A549 (cell line): ENCODE measurements at regions not wholly inside any gene's neighbourhood (a gene's known extent, or its start where the extent isn't known, plus 50 kb on each side); places are given as distances from the start of the nearest gene placed in this dataset.

Source experiments
- ATAC-seq, 2 experiments: fragments of 200-7000 bp in 1 of 2; fragments of >200 bp in 1 of 2; cut with Nextera tagmentation in 1 of 2; cut with Tn5 transposase in 1 of 2; 3 replicates each; pipeline versions ENCODE4 v1.8.0 to v1.9.1; 2018 to 2020; ENCODE audit warnings: mild to moderate bottlenecking in 1 of 2, moderate library complexity in 1 of 2
- CTCF ChIA-PET: fragments of 300-600 bp; sonication (Branson Sonifier 250); formaldehyde crosslinking; extraction: SDS; loops from one replicate; lab custom pipeline; 2021; ENCODE audit warnings: antibody characterized with exemption, inconsistent platforms; lab: Yijun Ruan, JAX
- POLR2A ChIA-PET: fragments of 350-600 bp; formaldehyde crosslinking; extraction: SDS; loops from one replicate; lab custom pipeline; 2021; ENCODE audit warnings: antibody characterized with exemption, inconsistent platforms; lab: Yijun Ruan, JAX
- DNase-seq, 2 experiments: peaks; one replicate each; pipeline versions ENCODE4 v3.0.0 to v3.0.0-alpha.2; 2011 to 2016; ENCODE audit warnings: low read depth in 1 of 2, low spot score in 1 of 2
- FAIRE-seq: peaks from 2 replicates; lab custom pipeline; 2011; peaks lifted over from hg19 to GRCh38; lab: Jason Lieb, UNC
- H3K27ac ChIP-seq, 2 experiments: fragments of >200 bp; sonication (Bioruptor Twin); formaldehyde crosslinking; 3 replicates each; pipeline ENCODE4 v1.5.1; 2016 to 2017
- H3K4me1 ChIP-seq: fragments of >200 bp; sonication (Bioruptor Twin); formaldehyde crosslinking; 3 replicates; pipeline ENCODE4 v1.6.1; 2016
- H3K4me2 ChIP-seq: fragments of >200 bp; sonication (Bioruptor Twin); formaldehyde crosslinking; 3 replicates; pipeline ENCODE4 v1.6.1; 2016
- H3K4me3 ChIP-seq: fragments of >200 bp; sonication (Bioruptor Twin); formaldehyde crosslinking; 3 replicates; pipeline ENCODE4 v1.5.1; 2016
- H3K9me3 ChIP-seq: fragments of >200 bp; sonication (Bioruptor Twin); formaldehyde crosslinking; 3 replicates; pipeline ENCODE4 v1.6.1; 2016
- CBX2 ChIP-seq: fragments of 200-600 bp; sonication (generic); IDR thresholded peaks from 2 replicates; pipeline ENCODE4 v1.6.1; 2016; ENCODE audit warnings: low read depth, mild to moderate bottlenecking, borderline replicate concordance
- CBX8 ChIP-seq: fragments of 200-600 bp; sonication (generic); IDR thresholded peaks from 2 replicates; pipeline ENCODE4 v1.6.1; 2016
- CHD2 ChIP-seq: fragments of 150-350 bp; IDR thresholded peaks from 2 replicates; pipeline ENCODE4 v1.6.1; 2014; ENCODE audit warnings: low read length; ENCODE audit not compliant: partially characterized antibody
- ELK1 ChIP-seq: fragments of 150-350 bp; IDR thresholded peaks from 2 replicates; pipeline ENCODE4 v1.6.1; 2014; ENCODE audit warnings: low read depth, mild to moderate bottlenecking, low read length
- EP300 ChIP-seq, 2 experiments: fragments of >200 bp; sonication (Bioruptor Twin); formaldehyde crosslinking; IDR thresholded peaks; 2 replicates in 1 of 2; 3 replicates in 1 of 2; pipeline ENCODE4 v1.6.1; 2016 to 2017
- FOSB ChIP-seq: fragments of 250-450 bp; sonication (Bioruptor Pico); IDR thresholded peaks from 2 replicates; pipeline ENCODE4 v1.5.0; 2020; ENCODE audit warnings: mild to moderate bottlenecking, moderate library complexity
- HDAC2 ChIP-seq: fragments of 200-600 bp; sonication (generic); IDR thresholded peaks from 2 replicates; pipeline ENCODE4 v1.6.1; 2016
- HMGXB4 ChIP-seq: fragments of 250-450 bp; sonication (Bioruptor Pico); IDR thresholded peaks from 2 replicates; pipeline ENCODE4 v1.5.0; 2021; ENCODE audit warnings: mild to moderate bottlenecking, moderate library complexity, borderline replicate concordance
- JUNB ChIP-seq: fragments of >200 bp; sonication (Bioruptor Twin); formaldehyde crosslinking; IDR thresholded peaks from 2 replicates; pipeline ENCODE4 v1.6.1; 2016
- MAFK ChIP-seq: fragments of 450-650 bp; IDR thresholded peaks from 2 replicates; pipeline ENCODE4 v1.6.1; 2014; ENCODE audit not compliant: partially characterized antibody
- MYC ChIP-seq: IDR thresholded peaks from 2 replicates; pipeline ENCODE4 v1.6.1; 2012; ENCODE audit warnings: mild to moderate bottlenecking, inconsistent platforms, low read length, improper control_type of control experiment, borderline replicate concordance
- POLR2A ChIP-seq: IDR thresholded peaks from 2 replicates; pipeline ENCODE4 v1.6.1; 2012; ENCODE audit warnings: mild to moderate bottlenecking, low read length
- RAD21 ChIP-seq, 2 experiments: fragments of >200 bp in 1 of 2; sonication (Bioruptor Twin) in 1 of 2; formaldehyde crosslinking in 1 of 2; IDR thresholded peaks in 1 of 2; conservative IDR thresholded peaks in 1 of 2; 2 replicates in 1 of 2; 3 replicates in 1 of 2; pipeline ENCODE4 v1.6.1; 2012 to 2018; ENCODE audit warnings: inconsistent platforms in 1 of 2
- RNF2 ChIP-seq: fragments of 200-600 bp; sonication (generic); IDR thresholded peaks from 2 replicates; pipeline ENCODE4 v1.6.1; 2016; ENCODE audit warnings: low read depth, mild to moderate bottlenecking, antibody characterized with exemption, moderate library complexity, borderline replicate concordance
- TFCP2L1 ChIP-seq: fragments of 250-450 bp; sonication (Bioruptor Pico); IDR thresholded peaks from 2 replicates; pipeline ENCODE4 v1.5.0; 2021; ENCODE audit warnings: mild to moderate bottlenecking
- USF2 ChIP-seq: fragments of 450-650 bp; IDR thresholded peaks from 2 replicates; pipeline ENCODE4 v1.6.1; 2014; ENCODE audit warnings: antibody characterized with exemption
- ZNF302 ChIP-seq: fragments of 250-450 bp; sonication (Bioruptor Pico); IDR thresholded peaks from 2 replicates; pipeline ENCODE4 v1.9.0; 2021; ENCODE audit warnings: inconsistent platforms, mild to moderate bottlenecking, moderate library complexity
- WGBS: methylation state at CpG from one replicate; pipeline ENCODE4 v1.1.6; 2017; ENCODE audit errors: missing lambda C conversion rate; 5-methylcytosine and 5-hydroxymethylcytosine counted together
- TF ChIP-seq, protein P1 (sequence below): fragments of 200-600 bp; sonication (generic); IDR thresholded peaks from 2 replicates; pipeline ENCODE4 v1.6.1; 2016; ENCODE audit warnings: antibody characterized with exemption, mild to moderate bottlenecking, moderate library complexity

- TF ChIP-seq HMGXB4 (CRISPR knock-in tag) = no peak
Observed at GRCh38 chr21:17725339-17725738, 93.8 kb downstream of the C21orf91 start (continued).

- POLR2A ChIA-PET = no interaction called here
- H3K4me3 ChIP-seq = no peak overlapping the region
- FAIRE-seq (no peak), DNase-seq (no peak), ATAC-seq (no peak)
- WGBS = 12% methylated on average over 2 of the region's 2 CpGs
- H3K27ac ChIP-seq = no peak overlapping the region
- H3K4me1 ChIP-seq = no peaks in the 10 kb centered on the region
- H3K4me2 ChIP-seq = no peak overlapping the region
- no peaks in the 10 kb centered on the region for H3K9me3 ChIP-seq
- CTCF ChIA-PET = no interaction called here
- TF ChIP-seq ZNF302 (CRISPR knock-in tag) = no peak
- TF ChIP-seq FOSB (CRISPR knock-in tag) = no peak
- TF ChIP-seq USF2 = no peak
- TF ChIP-seq RAD21 (conservative IDR thresholded peaks at IDR 0.05 in 1 of 2, IDR thresholded peaks at IDR 0.05 in 1 of 2) = no peak
- no peak for TF ChIP-seq CBX8
- no peak for TF ChIP-seq HDAC2
- no peak for TF ChIP-seq RNF2
- TF ChIP-seq, protein P1, sequence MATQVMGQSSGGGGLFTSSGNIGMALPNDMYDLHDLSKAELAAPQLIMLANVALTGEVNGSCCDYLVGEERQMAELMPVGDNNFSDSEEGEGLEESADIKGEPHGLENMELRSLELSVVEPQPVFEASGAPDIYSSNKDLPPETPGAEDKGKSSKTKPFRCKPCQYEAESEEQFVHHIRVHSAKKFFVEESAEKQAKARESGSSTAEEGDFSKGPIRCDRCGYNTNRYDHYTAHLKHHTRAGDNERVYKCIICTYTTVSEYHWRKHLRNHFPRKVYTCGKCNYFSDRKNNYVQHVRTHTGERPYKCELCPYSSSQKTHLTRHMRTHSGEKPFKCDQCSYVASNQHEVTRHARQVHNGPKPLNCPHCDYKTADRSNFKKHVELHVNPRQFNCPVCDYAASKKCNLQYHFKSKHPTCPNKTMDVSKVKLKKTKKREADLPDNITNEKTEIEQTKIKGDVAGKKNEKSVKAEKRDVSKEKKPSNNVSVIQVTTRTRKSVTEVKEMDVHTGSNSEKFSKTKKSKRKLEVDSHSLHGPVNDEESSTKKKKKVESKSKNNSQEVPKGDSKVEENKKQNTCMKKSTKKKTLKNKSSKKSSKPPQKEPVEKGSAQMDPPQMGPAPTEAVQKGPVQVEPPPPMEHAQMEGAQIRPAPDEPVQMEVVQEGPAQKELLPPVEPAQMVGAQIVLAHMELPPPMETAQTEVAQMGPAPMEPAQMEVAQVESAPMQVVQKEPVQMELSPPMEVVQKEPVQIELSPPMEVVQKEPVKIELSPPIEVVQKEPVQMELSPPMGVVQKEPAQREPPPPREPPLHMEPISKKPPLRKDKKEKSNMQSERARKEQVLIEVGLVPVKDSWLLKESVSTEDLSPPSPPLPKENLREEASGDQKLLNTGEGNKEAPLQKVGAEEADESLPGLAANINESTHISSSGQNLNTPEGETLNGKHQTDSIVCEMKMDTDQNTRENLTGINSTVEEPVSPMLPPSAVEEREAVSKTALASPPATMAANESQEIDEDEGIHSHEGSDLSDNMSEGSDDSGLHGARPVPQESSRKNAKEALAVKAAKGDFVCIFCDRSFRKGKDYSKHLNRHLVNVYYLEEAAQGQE = no peak
- no peak for TF ChIP-seq JUNB
- no peak for TF ChIP-seq MAFK
- TF ChIP-seq EP300 (IDR thresholded peaks at IDR 0.05) = no peak
- TF ChIP-seq CHD2 = no peak
- TF ChIP-seq CBX2 = no peak
- no peak for TF ChIP-seq MYC
- no peak for TF ChIP-seq HMGXB4 (CRISPR knock-in tag)
- TF ChIP-seq TFCP2L1 (CRISPR knock-in tag) = no peak
- no peak for TF ChIP-seq ELK1
- TF ChIP-seq POLR2A = no peak
Observed at GRCh38 chr21:17712887-17713286, 100.2 kb upstream of the BTG3 start.
